ENCODE measurements at regions not wholly inside any gene's neighbourhood (a gene's known extent, or its start where the extent isn't known, plus 50 kb on each side); places are given as distances from the start of the nearest gene placed in this dataset.

GRCh38 chr3:22176911-22177310 lies 425.9 kb upstream of the ZNF385D start:
- no peak overlapping the region for H2AFZ ChIP-seq (ENCODE audit: low read depth, low read length, severe bottlenecking)

GRCh38 chr3:22189616-22190015 lies 438.6 kb upstream of the ZNF385D start:
- H3K9me2 ChIP-seq (replicated peaks; ENCODE audit: insufficient read depth, low read length), result no peaks in the 10 kb centered on the region
- no peaks in the 10 kb centered on the region for H3K79me2 ChIP-seq (ENCODE audit: insufficient read depth, low read length)
- H4K20me1 ChIP-seq (ENCODE audit: low read depth, low read length), result no peaks in the 10 kb centered on the region
- no peaks in the 10 kb centered on the region for H3K36me3 ChIP-seq (ENCODE audit: low read length)
- no peak overlapping the region for H3K4me3 ChIP-seq (ENCODE audit: insufficient read depth, low read length, poor library complexity, severe bottlenecking)
- no peak overlapping the region for H2AFZ ChIP-seq (ENCODE audit: low read depth, low read length, severe bottlenecking)
- H3F3A ChIP-seq (ENCODE audit: insufficient read depth), result no peaks in the 10 kb centered on the region
- no peaks in the 10 kb centered on the region for H3K9me3 ChIP-seq (ENCODE audit: insufficient read depth, low read length)
- no peak overlapping the region for H3K4me2 ChIP-seq (ENCODE audit: low read depth, low read length, poor library complexity, severe bottlenecking)
- no peaks in the 10 kb centered on the region for H3K27me3 ChIP-seq (ENCODE audit: low read length)
- no peak overlapping the region for H3K9ac ChIP-seq (ENCODE audit: low read length)
- H3K27ac ChIP-seq (ENCODE audit: low read depth, low read length), result no peak overlapping the region
- TF ChIP-seq CTCF (IDR thresholded peaks at IDR 0.05; ENCODE audit: insufficient read depth, low read length, poor library complexity, severe bottlenecking) (no peak), EZH2phosphoT487 (conservative IDR thresholded peaks at IDR 0.05; ENCODE audit: low read length) (no peak)

More at GRCh38 chr3:22176911-22177310, 425.9 kb upstream of the ZNF385D start:
- Histone ChIP-seq H3K4me2 (ENCODE audit: low read depth, low read length, poor library complexity, severe bottlenecking) (no peak overlapping the region), H3K79me2 (ENCODE audit: insufficient read depth, low read length) (no peaks in the 10 kb centered on the region), H3K9me2 (replicated peaks; ENCODE audit: insufficient read depth, low read length) (no peaks in the 10 kb centered on the region), H3F3A (ENCODE audit: insufficient read depth) (no peaks in the 10 kb centered on the region), H3K4me3 (ENCODE audit: insufficient read depth, low read length, poor library complexity, severe bottlenecking) (no peak overlapping the region), H4K20me1 (ENCODE audit: low read depth, low read length) (no peaks in the 10 kb centered on the region), H3K9ac (ENCODE audit: low read length) (no peak overlapping the region), H3K27me3 (ENCODE audit: low read length) (no peaks in the 10 kb centered on the region), H3K36me3 (ENCODE audit: low read length) (no peaks in the 10 kb centered on the region), H3K27ac (ENCODE audit: low read depth, low read length) (no peak overlapping the region), H3K9me3 (ENCODE audit: insufficient read depth, low read length) (no peaks in the 10 kb centered on the region)
- TF ChIP-seq CTCF (IDR thresholded peaks at IDR 0.05; ENCODE audit: insufficient read depth, low read length, poor library complexity, severe bottlenecking), result no peak
- TF ChIP-seq EZH2phosphoT487 (conservative IDR thresholded peaks at IDR 0.05; ENCODE audit: low read length), result no peak

GRCh38 chr3:22199095-22199494 lies 448.1 kb upstream of the ZNF385D start:
- no peaks in the 10 kb centered on the region for H3K27me3 ChIP-seq (ENCODE audit: low read length)
- H4K20me1 ChIP-seq (ENCODE audit: low read depth, low read length), result no peaks in the 10 kb centered on the region
- H3K27ac ChIP-seq (ENCODE audit: low read depth, low read length), result no peak overlapping the region
- no peak overlapping the region for H3K4me2 ChIP-seq (ENCODE audit: low read depth, low read length, poor library complexity, severe bottlenecking)
- H3K9me3 ChIP-seq (ENCODE audit: insufficient read depth, low read length), result no peaks in the 10 kb centered on the region
- H3F3A ChIP-seq (ENCODE audit: insufficient read depth), result no peaks in the 10 kb centered on the region
- H3K4me3 ChIP-seq (ENCODE audit: insufficient read depth, low read length, poor library complexity, severe bottlenecking), result no peak overlapping the region
- no peak overlapping the region for H3K9ac ChIP-seq (ENCODE audit: low read length)
- no peak for TF ChIP-seq EZH2phosphoT487 (conservative IDR thresholded peaks at IDR 0.05; ENCODE audit: low read length)
- no peak for TF ChIP-seq CTCF (IDR thresholded peaks at IDR 0.05; ENCODE audit: insufficient read depth, low read length, poor library complexity, severe bottlenecking)
- no peaks in the 10 kb centered on the region for H3K9me2 ChIP-seq (replicated peaks; ENCODE audit: insufficient read depth, low read length)
- no peaks in the 10 kb centered on the region for H3K36me3 ChIP-seq (ENCODE audit: low read length)
- H2AFZ ChIP-seq (ENCODE audit: low read depth, low read length, severe bottlenecking), result no peak overlapping the region
- H3K79me2 ChIP-seq (ENCODE audit: insufficient read depth, low read length), result no peaks in the 10 kb centered on the region
